HFFc6 (cell line): ENCODE measurements at regions not wholly inside any gene's neighbourhood (a gene's known extent, or its start where the extent isn't known, plus 50 kb on each side); places are given as distances from the start of the nearest gene placed in this dataset.

Source experiments
- DNase-seq: peaks from one replicate; pipeline ENCODE4 v3.0.0-alpha.2; 2018
- H3K27ac Mint-ChIP-seq: 2 replicates; pipeline ENCODE4 v1.8.0; 2020; ENCODE audit warnings: mild to moderate bottlenecking, mixed read lengths
- H3K27me3 Mint-ChIP-seq: 2 replicates; pipeline ENCODE4 v1.8.0; 2021; ENCODE audit warnings: mild to moderate bottlenecking, moderate library complexity, mixed read lengths; ENCODE audit not compliant: insufficient read depth
- H3K36me3 Mint-ChIP-seq: 2 replicates; pipeline ENCODE4 v1.8.0; 2021; ENCODE audit warnings: low read depth, mixed read lengths
- H3K4me1 Mint-ChIP-seq: 2 replicates; pipeline ENCODE4 v1.8.0; 2020; ENCODE audit warnings: low read depth, mixed read lengths
- H3K4me3 Mint-ChIP-seq: 2 replicates; pipeline ENCODE4 v1.8.0; 2020; ENCODE audit warnings: mild to moderate bottlenecking, moderate library complexity, mixed read lengths
- H3K9me3 Mint-ChIP-seq: 2 replicates; pipeline ENCODE4 v1.8.0; 2020; ENCODE audit warnings: mild to moderate bottlenecking, mixed read lengths
- TF ChIP-seq, protein P1 (sequence below): fragments of 200-600 bp; sonication (generic); IDR thresholded peaks from 2 replicates; pipeline ENCODE4 v1.5.0; 2021; ENCODE audit warnings: antibody characterized with exemption, mild to moderate bottlenecking

DNA sequence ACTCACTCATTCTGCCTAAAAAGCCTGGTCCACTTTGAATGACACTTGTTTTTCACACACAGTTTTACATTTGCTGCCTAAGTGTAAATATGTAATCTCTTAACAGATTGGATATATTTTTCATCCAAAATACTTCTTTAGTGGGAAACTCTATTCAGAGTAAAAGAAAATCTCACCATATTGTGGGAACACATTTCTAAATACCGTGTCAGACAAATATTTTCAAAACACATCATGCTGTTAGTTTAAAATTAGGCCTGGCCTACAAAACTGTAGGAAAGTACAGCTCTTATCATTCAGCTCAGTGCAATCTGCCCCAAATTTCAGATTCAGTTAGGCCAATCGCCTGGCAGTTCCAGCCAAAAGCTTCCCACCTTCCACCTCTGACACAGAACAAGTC lies 849.8 kb downstream of the NXPH1 start:
- no peak overlapping the region for H3K27ac Mint-ChIP-seq
- peaks cover 24% of the 10 kb centered on the region for H3K9me3 Mint-ChIP-seq
- H3K4me1 Mint-ChIP-seq: no peaks in the 10 kb centered on the region
- H3K27me3 Mint-ChIP-seq: no peaks in the 10 kb centered on the region
- DNase-seq: no peak
- H3K4me3 Mint-ChIP-seq: no peak overlapping the region
- TF ChIP-seq, protein P1, sequence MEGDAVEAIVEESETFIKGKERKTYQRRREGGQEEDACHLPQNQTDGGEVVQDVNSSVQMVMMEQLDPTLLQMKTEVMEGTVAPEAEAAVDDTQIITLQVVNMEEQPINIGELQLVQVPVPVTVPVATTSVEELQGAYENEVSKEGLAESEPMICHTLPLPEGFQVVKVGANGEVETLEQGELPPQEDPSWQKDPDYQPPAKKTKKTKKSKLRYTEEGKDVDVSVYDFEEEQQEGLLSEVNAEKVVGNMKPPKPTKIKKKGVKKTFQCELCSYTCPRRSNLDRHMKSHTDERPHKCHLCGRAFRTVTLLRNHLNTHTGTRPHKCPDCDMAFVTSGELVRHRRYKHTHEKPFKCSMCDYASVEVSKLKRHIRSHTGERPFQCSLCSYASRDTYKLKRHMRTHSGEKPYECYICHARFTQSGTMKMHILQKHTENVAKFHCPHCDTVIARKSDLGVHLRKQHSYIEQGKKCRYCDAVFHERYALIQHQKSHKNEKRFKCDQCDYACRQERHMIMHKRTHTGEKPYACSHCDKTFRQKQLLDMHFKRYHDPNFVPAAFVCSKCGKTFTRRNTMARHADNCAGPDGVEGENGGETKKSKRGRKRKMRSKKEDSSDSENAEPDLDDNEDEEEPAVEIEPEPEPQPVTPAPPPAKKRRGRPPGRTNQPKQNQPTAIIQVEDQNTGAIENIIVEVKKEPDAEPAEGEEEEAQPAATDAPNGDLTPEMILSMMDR: no peak
- no peaks in the 10 kb centered on the region for H3K36me3 Mint-ChIP-seq

DNA sequence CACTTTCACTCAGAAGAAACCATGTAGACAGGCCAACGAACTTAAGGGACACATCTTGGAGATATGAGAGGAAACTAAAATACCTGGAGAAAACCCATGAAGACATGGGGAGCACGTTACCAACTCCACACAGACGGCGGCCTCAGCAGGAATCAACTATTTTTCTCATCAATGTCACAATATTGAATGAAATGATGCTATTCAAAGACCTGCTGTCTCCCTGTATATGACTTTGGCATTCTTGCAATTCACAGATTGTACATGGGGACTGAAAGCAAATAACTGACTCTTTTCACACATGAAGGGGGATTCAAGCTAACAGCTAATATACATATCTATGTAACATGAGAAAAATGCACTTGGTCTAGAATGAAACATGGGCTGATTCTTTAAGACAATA lies 869.0 kb downstream of the NXPH1 start:
- Mint-ChIP-seq H3K27me3 (no peaks in the 10 kb centered on the region), H3K9me3 (peaks cover 8% of the 10 kb centered on the region), H3K4me3 (no peak overlapping the region), H3K27ac (no peak overlapping the region), H3K36me3 (no peaks in the 10 kb centered on the region), H3K4me1 (no peaks in the 10 kb centered on the region)
- DNase-seq: no peak
- TF ChIP-seq, protein P1: no peak

GRCh38 chr7:9307131-9307530 lies 873.7 kb downstream of the NXPH1 start:
- Mint-ChIP-seq H3K9me3 (peaks cover 13% of the 10 kb centered on the region), H3K4me3 (no peak overlapping the region), H3K36me3 (no peaks in the 10 kb centered on the region), H3K27ac (no peak overlapping the region), H3K27me3 (no peaks in the 10 kb centered on the region), H3K4me1 (no peaks in the 10 kb centered on the region)
- TF ChIP-seq, protein P1: no peak
- no peak for DNase-seq

GRCh38 chr7:9324513-9324912 lies 891.1 kb downstream of the NXPH1 start:
- TF ChIP-seq, protein P1: no peak
- Mint-ChIP-seq H3K4me3 (no peak overlapping the region), H3K36me3 (peaks cover 4% of the 10 kb centered on the region; the same call in 1 of the 2 replicates), H3K27ac (no peak overlapping the region), H3K9me3 (peaks cover 38% of the 10 kb centered on the region), H3K27me3 (peaks cover 2% of the 10 kb centered on the region; the same call in 1 of the 2 replicates), H3K4me1 (no peaks in the 10 kb centered on the region)
- no peak for DNase-seq

GRCh38 chr7:9328296-9328695 lies 894.9 kb downstream of the NXPH1 start:
- Mint-ChIP-seq H3K27me3 (peaks cover 2% of the 10 kb centered on the region; the same call in 1 of the 2 replicates), H3K9me3 (peaks cover 26% of the 10 kb centered on the region), H3K36me3 (no peaks in the 10 kb centered on the region), H3K4me1 (no peaks in the 10 kb centered on the region), H3K27ac (no peak overlapping the region), H3K4me3 (no peak overlapping the region)
- DNase-seq: no peak
- TF ChIP-seq, protein P1: no peak

DNA sequence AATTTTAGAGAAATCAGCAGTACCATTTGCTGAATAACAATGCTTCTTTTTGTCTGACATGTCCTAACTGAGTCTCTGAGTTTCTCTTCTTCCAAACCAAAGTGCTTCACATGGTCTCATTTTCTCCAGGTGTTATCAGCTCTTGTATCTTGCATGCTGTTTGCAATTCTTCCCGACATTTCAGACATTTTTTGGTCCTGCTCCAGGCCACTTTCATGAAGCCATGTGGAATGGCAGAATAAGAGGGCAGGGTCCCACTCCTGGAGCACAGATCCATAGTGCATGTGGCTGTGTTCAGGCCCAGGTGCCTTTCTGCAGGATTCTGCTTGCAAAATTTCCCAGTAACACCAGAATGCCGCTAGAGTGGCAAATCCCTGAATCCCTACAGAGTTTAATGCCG lies 916.2 kb downstream of the NXPH1 start:
- Mint-ChIP-seq H3K4me3 (no peak overlapping the region), H3K27ac (no peak overlapping the region), H3K36me3 (no peaks in the 10 kb centered on the region), H3K9me3 (peaks cover 34% of the 10 kb centered on the region), H3K27me3 (no peaks in the 10 kb centered on the region), H3K4me1 (no peaks in the 10 kb centered on the region)
- TF ChIP-seq, protein P1: no peak
- no peak for DNase-seq
